H1 (cell line): ENCODE measurements at regions not wholly inside any gene's neighbourhood (a gene's known extent, or its start where the extent isn't known, plus 50 kb on each side); places are given as distances from the start of the nearest gene placed in this dataset.

ENCODE experiments used
- CTCF ChIA-PET: fragments of 300-600 bp; sonication (Branson Sonifier 250); formaldehyde crosslinking; loops from one replicate; lab custom pipeline; 2021; ENCODE audit not compliant: partially characterized antibody; lab: Charles Lee
- POLR2A ChIA-PET: fragments of 300-600 bp; sonication (Branson Sonifier 250); formaldehyde crosslinking; loops from one replicate; lab custom pipeline; 2021; ENCODE audit warnings: inconsistent platforms; ENCODE audit not compliant: partially characterized antibody; lab: Charles Lee
- DNase-seq, 2 experiments: peaks; one replicate each; pipeline versions ENCODE4 v3.0.0 to v3.0.0-alpha.2; 2010 to 2022; ENCODE audit warnings: low spot score in 2 of 2, low read depth in 1 of 2, mixed read lengths in 1 of 2
- FAIRE-seq: peaks from 2 replicates; lab custom pipeline; 2011; peaks lifted over from hg19 to GRCh38; lab: Jason Lieb, UNC
- H2AFZ ChIP-seq: 2 replicates; pipeline ENCODE4 v1.8.1; 2012; ENCODE audit warnings: low read length, inconsistent platforms
- H2AK5ac ChIP-seq: 2 replicates; pipeline ENCODE4 v1.6.1; 2013; ENCODE audit warnings: low read depth, low read length
- H2BK120ac ChIP-seq: replicated peaks from 2 replicates; pipeline ENCODE3; 2013; ENCODE audit warnings: low read depth, low read length, inconsistent platforms
- H2BK12ac ChIP-seq: 2 replicates; pipeline ENCODE4 v1.6.1; 2013; ENCODE audit warnings: low read depth, low read length
- H2BK15ac ChIP-seq: 2 replicates; pipeline ENCODE4 v1.6.1; 2013; ENCODE audit warnings: low read length
- H2BK20ac ChIP-seq: 2 replicates; pipeline ENCODE4 v1.6.1; 2013; ENCODE audit warnings: low read length
- H2BK5ac ChIP-seq: 2 replicates; pipeline ENCODE4 v1.6.1; 2013; ENCODE audit warnings: low read depth, low read length
- H3K14ac ChIP-seq: 2 replicates; pipeline ENCODE4 v1.6.1; 2013; ENCODE audit warnings: inconsistent platforms; ENCODE audit not compliant: insufficient read length
- H3K18ac ChIP-seq: 2 replicates; pipeline ENCODE4 v1.6.1; 2013; ENCODE audit warnings: low read length; ENCODE audit errors: extremely low read depth
- H3K23ac ChIP-seq: 2 replicates; pipeline ENCODE4 v1.6.1; 2013; ENCODE audit warnings: inconsistent platforms; ENCODE audit not compliant: insufficient read length
- H3K23me2 ChIP-seq: 2 replicates; pipeline ENCODE4 v1.6.1; 2013; ENCODE audit warnings: low read depth, low read length
- H3K27ac ChIP-seq: 2 replicates; pipeline ENCODE4 v1.6.1; 2011; ENCODE audit warnings: low read depth, low read length, inconsistent platforms
- H3K27me3 ChIP-seq, 4 experiments: replicated peaks in 1 of 4; 1 replicate in 1 of 4; 2 replicates in 3 of 4; pipeline versions ENCODE4 v1.6.1 to v1.8.1; 2011 to 2013; ENCODE audit warnings: low read length in 3 of 4, mild to moderate bottlenecking in 3 of 4, inconsistent platforms in 2 of 4, mixed read lengths in 2 of 4, moderate library complexity in 1 of 4; ENCODE audit not compliant: control insufficient read depth in 3 of 4, insufficient read depth in 3 of 4; ENCODE audit errors: extremely low read depth in 1 of 4
- H3K36me3 ChIP-seq, 4 experiments: 2 replicates each; pipeline versions ENCODE4 v1.6.1 to v1.8.1; 2011 to 2013; ENCODE audit warnings: mild to moderate bottlenecking in 4 of 4, low read length in 3 of 4, moderate library complexity in 2 of 4, control low read depth in 1 of 4, inconsistent platforms in 1 of 4; ENCODE audit not compliant: insufficient read depth in 4 of 4, control insufficient read depth in 2 of 4
- H3K4ac ChIP-seq: replicated peaks from 2 replicates; pipeline ENCODE3; 2013; ENCODE audit warnings: low read length, low read depth, mixed read lengths, inconsistent platforms; ENCODE audit not compliant: insufficient read length
- H3K4me1 ChIP-seq, 4 experiments: replicated peaks in 1 of 4; 1 replicate in 1 of 4; 2 replicates in 3 of 4; pipeline versions ENCODE4 v1.6.1 to v1.8.1; 2011 to 2013; ENCODE audit warnings: low read length in 3 of 4, inconsistent platforms in 2 of 4, mixed read lengths in 1 of 4; ENCODE audit not compliant: insufficient read depth in 4 of 4, control insufficient read depth in 3 of 4
- H3K4me2 ChIP-seq, 2 experiments: 2 replicates each; pipeline versions ENCODE4 v1.6.1 to v1.8.1; 2011 to 2013; ENCODE audit warnings: low read depth in 2 of 2, low read length in 2 of 2, control low read depth in 1 of 2, inconsistent platforms in 1 of 2, mild to moderate bottlenecking in 1 of 2; ENCODE audit not compliant: insufficient read depth in 1 of 2
- H3K4me3 ChIP-seq, 4 experiments: fragments of 200-600, 300-600 bp in 1 of 4; sonication (generic), shearing (Covaris generic), sonication (Bioruptor Twin) in 1 of 4; 2 replicates each; pipeline versions ENCODE4 v1.5.1 to v1.8.1; 2011 to 2016; ENCODE audit warnings: low read length in 4 of 4, low read depth in 3 of 4, control low read depth in 2 of 4, inconsistent platforms in 2 of 4, mild to moderate bottlenecking in 2 of 4, mixed read lengths in 1 of 4, moderate library complexity in 1 of 4; ENCODE audit not compliant: insufficient read depth in 2 of 4; ENCODE audit errors: extremely low read depth in 1 of 4
- H3K56ac ChIP-seq: replicated peaks from 2 replicates; pipeline ENCODE3; 2013; ENCODE audit warnings: low read depth, mild to moderate bottlenecking, mixed read lengths, low read length, inconsistent platforms; ENCODE audit not compliant: insufficient read length
- H3K79me1 ChIP-seq: 2 replicates; pipeline ENCODE4 v1.6.1; 2013; ENCODE audit warnings: low read depth, low read length, control low read depth
- H3K79me2 ChIP-seq, 2 experiments: 2 replicates each; pipeline versions ENCODE4 v1.6.1 to v1.8.1; 2012 to 2013; ENCODE audit warnings: low read length in 2 of 2, mild to moderate bottlenecking in 2 of 2, inconsistent platforms in 1 of 2; ENCODE audit not compliant: insufficient read depth in 2 of 2, control insufficient read depth in 1 of 2
- H3K9ac ChIP-seq, 4 experiments: replicated peaks in 1 of 4; 1 replicate in 1 of 4; 2 replicates in 3 of 4; pipeline versions ENCODE4 v1.6.1 to v1.8.1; 2011 to 2013; ENCODE audit warnings: low read depth in 3 of 4, low read length in 3 of 4, control low read depth in 2 of 4, mild to moderate bottlenecking in 2 of 4, moderate library complexity in 2 of 4, inconsistent platforms in 1 of 4; ENCODE audit errors: extremely low read depth in 1 of 4
- H3K9me3 ChIP-seq, 2 experiments: 2 replicates each; pipeline versions ENCODE4 v1.6.1 to v1.8.1; 2012 to 2013; ENCODE audit warnings: mild to moderate bottlenecking in 2 of 2, moderate library complexity in 2 of 2, control low read depth in 1 of 2, inconsistent platforms in 1 of 2, low read depth in 1 of 2, low read length in 1 of 2, mixed read lengths in 1 of 2; ENCODE audit not compliant: insufficient read depth in 2 of 2
- H4K20me1 ChIP-seq, 2 experiments: replicated peaks in 1 of 2; 2 replicates each; pipeline versions ENCODE3 to v1.8.1; 2011 to 2013; ENCODE audit warnings: inconsistent platforms in 2 of 2, low read length in 2 of 2, mild to moderate bottlenecking in 1 of 2; ENCODE audit not compliant: insufficient read depth in 2 of 2, control insufficient read depth in 1 of 2
- H4K5ac ChIP-seq: 2 replicates; pipeline ENCODE4 v1.6.1; 2013; ENCODE audit warnings: low read length, low read depth, mixed read lengths, inconsistent platforms; ENCODE audit not compliant: insufficient read length
- H4K8ac ChIP-seq: 2 replicates; pipeline ENCODE4 v1.8.0; 2013; ENCODE audit warnings: mild to moderate bottlenecking, moderate library complexity, low read length, inconsistent platforms; ENCODE audit not compliant: insufficient read depth; ENCODE audit errors: extremely low read depth
- H4K91ac ChIP-seq: replicated peaks from 2 replicates; pipeline ENCODE3; 2013; ENCODE audit warnings: low read length, mixed read lengths, inconsistent platforms; ENCODE audit not compliant: insufficient read length
- E2F6 ChIP-seq: IDR thresholded peaks from 2 replicates; pipeline ENCODE4 v1.6.1; 2012; ENCODE audit warnings: inconsistent platforms
- KDM4A ChIP-seq: IDR thresholded peaks from one replicate; pipeline ENCODE4 v1.7.1; 2012; ENCODE audit warnings: low read depth, mild to moderate bottlenecking, moderate library complexity, low read length, inconsistent platforms; ENCODE audit not compliant: severe bottlenecking
- KDM5A ChIP-seq: fragments of 200-600 bp; IDR thresholded peaks from 2 replicates; pipeline ENCODE4 v1.7.1; 2012; ENCODE audit warnings: mild to moderate bottlenecking, low read length, inconsistent platforms, mixed read lengths
- MAFK ChIP-seq: IDR thresholded peaks from 2 replicates; pipeline ENCODE4 v1.6.1; 2012; ENCODE audit warnings: low read depth, mild to moderate bottlenecking, improper control_type of control experiment, low read length
- MAX ChIP-seq: IDR thresholded peaks from 2 replicates; pipeline ENCODE4 v1.6.1; 2012; ENCODE audit warnings: inconsistent platforms
- RAD21 ChIP-seq, 2 experiments: IDR thresholded peaks in 1 of 2; conservative IDR thresholded peaks in 1 of 2; 2 replicates each; pipeline ENCODE4 v1.6.1; 2011; ENCODE audit warnings: low read depth in 2 of 2, low read length in 2 of 2, improper control_type of control experiment in 1 of 2, inconsistent platforms in 1 of 2, mild to moderate bottlenecking in 1 of 2, moderate library complexity in 1 of 2
- RBBP5 ChIP-seq: IDR thresholded peaks from 2 replicates; pipeline ENCODE4 v1.7.1; 2012; ENCODE audit warnings: low read depth, mild to moderate bottlenecking, inconsistent platforms, low read length, moderate library complexity, borderline replicate concordance
- RNF2 ChIP-seq: fragments of 200-900, 300-1000 bp; sonication (generic); IDR thresholded peaks from 2 replicates; pipeline ENCODE4 v1.7.1; 2016; ENCODE audit warnings: borderline replicate concordance, low read depth, mild to moderate bottlenecking, antibody characterized with exemption, low read length; ENCODE audit not compliant: poor library complexity, severe bottlenecking; ENCODE audit errors: missing control alignments
- SP2 ChIP-seq: IDR thresholded peaks from 2 replicates; pipeline ENCODE4 v1.6.1; 2012; ENCODE audit warnings: mild to moderate bottlenecking, low read length, inconsistent platforms
- SRF ChIP-seq: IDR thresholded peaks from 2 replicates; pipeline ENCODE4 v1.6.1; 2011; ENCODE audit warnings: mild to moderate bottlenecking, low read depth, low read length, moderate library complexity
- TCF12 ChIP-seq: IDR thresholded peaks from 2 replicates; pipeline ENCODE4 v1.6.1; 2011; ENCODE audit warnings: low read depth, mild to moderate bottlenecking, low read length
- WGBS, 2 experiments: shearing (Covaris generic) in 1 of 2; methylation state at CpG; one replicate each; pipeline versions ENCODE4 v1.1.6 to v1.1.7; 2013 to 2015; ENCODE audit warnings: low lambda C conversion rate in 2 of 2, mixed read lengths in 2 of 2, inconsistent platforms in 1 of 2, low coverage in 1 of 2, missing lambda C conversion rate in 1 of 2; ENCODE audit not compliant: insufficient replicate concordance in 2 of 2, insufficient coverage in 1 of 2, insufficient read length in 1 of 2; ENCODE audit errors: extremely low coverage in 1 of 2, missing lambda C conversion rate in 1 of 2; 5-methylcytosine and 5-hydroxymethylcytosine counted together

- H2BK5ac ChIP-seq: no peak overlapping the region
- H4K20me1 ChIP-seq: no peaks in the 10 kb centered on the region
- H3K79me2 ChIP-seq: no peaks in the 10 kb centered on the region
- no peaks in the 10 kb centered on the region for H3K9me3 ChIP-seq
- H3K9ac ChIP-seq: no peak overlapping the region
- H4K8ac ChIP-seq: no peak overlapping the region
- H4K91ac ChIP-seq: no peak overlapping the region
- no peak for FAIRE-seq
- CTCF ChIA-PET: interaction anchor here (0.8 to 1.1 kb wide), 2 partner anchors 14 to 533 kb away, joined by 3 read pairs; no protein-coding TSS in a partner anchor
- H3K56ac ChIP-seq: no peak overlapping the region
- H2BK20ac ChIP-seq: no peak overlapping the region
- no peak overlapping the region for H3K4me3 ChIP-seq
- no peaks in the 10 kb centered on the region for H3K23me2 ChIP-seq
- H3K18ac ChIP-seq: no peak overlapping the region
- H3K36me3 ChIP-seq: no peaks in the 10 kb centered on the region
- no peaks in the 10 kb centered on the region for H3K4me1 ChIP-seq
- H4K5ac ChIP-seq: no peak overlapping the region
- H3K4me2 ChIP-seq: no peak overlapping the region
- H3K23ac ChIP-seq: no peak overlapping the region
- no peak overlapping the region for H2BK15ac ChIP-seq
- POLR2A ChIA-PET: no interaction called here
- 93% methylated on average over 4 of the region's 4 CpGs; no CpG with 5 or more reads in 1 of the 2 experiments for WGBS, 2 experiments
- no peaks in the 10 kb centered on the region for H3K79me1 ChIP-seq
- TF ChIP-seq MAFK (no peak), KDM5A (no peak), TCF12 (no peak), KDM4A (no peak), SP2 (no peak), MAX (no peak), RBBP5 (no peak), SRF (no peak), E2F6 (no peak), RAD21 (IDR thresholded peaks at IDR 0.05 in 1 of 2, conservative IDR thresholded peaks at IDR 0.05 in 1 of 2; ENCODE audit: low read depth in 2 of 2, low read length in 2 of 2) (no peak), RNF2 (no peak)
- no peak overlapping the region for H2AK5ac ChIP-seq
- H3K27me3 ChIP-seq: no peaks in the 10 kb centered on the region
- no peak overlapping the region for H2AFZ ChIP-seq
- H2BK120ac ChIP-seq: no peak overlapping the region
- H3K14ac ChIP-seq: no peak overlapping the region
- no peak overlapping the region for H3K27ac ChIP-seq
- no peak overlapping the region for H3K4ac ChIP-seq
- no peak overlapping the region for H2BK12ac ChIP-seq
- no peak for DNase-seq
Measured at GRCh38 chr3:115232167-115232566, 85.1 kb upstream of the ZBTB20 start.
